BE2C (cell line): ENCODE measurements at regions not wholly inside any gene's neighbourhood (a gene's known extent, or its start where the extent isn't known, plus 50 kb on each side); places are given as distances from the start of the nearest gene placed in this dataset.
"Not testable (repeated sequence)": the region's sequence is repeated elsewhere in the genome, so short reads cannot be mapped to it uniquely, and the experiment has no call there.

ENCODE experiments used
- DNase-seq: peaks from one replicate; pipeline ENCODE4 v3.0.0-alpha.2; 2020
- H3K27me3 ChIP-seq: fragments of 250-450 bp; sonication (Bioruptor Pico); 2 replicates; pipeline ENCODE4 v1.5.1; 2020; ENCODE audit warnings: mild to moderate bottlenecking
- H3K36me3 ChIP-seq: fragments of 250-450 bp; sonication (Bioruptor Pico); 2 replicates; pipeline ENCODE4 v1.5.1; 2020; ENCODE audit warnings: mild to moderate bottlenecking
- H3K4me1 ChIP-seq: fragments of 250-450 bp; sonication (Bioruptor Pico); 2 replicates; pipeline ENCODE4 v1.5.1; 2020
- H3K4me3 ChIP-seq: 2 replicates; pipeline ENCODE4 v1.5.1; 2011; ENCODE audit warnings: low read depth, low read length
- H3K9me3 ChIP-seq: fragments of 250-450 bp; sonication (Bioruptor Pico); 2 replicates; pipeline ENCODE4 v1.5.1; 2020
- TF ChIP-seq, protein P1 (sequence below): IDR thresholded peaks from 2 replicates; pipeline ENCODE4 v1.5.1; 2012; ENCODE audit warnings: mild to moderate bottlenecking, low read depth, low read length

- no peaks in the 10 kb centered on the region for H3K36me3 ChIP-seq
- H3K4me3 ChIP-seq, result no peak overlapping the region
- no peaks in the 10 kb centered on the region for H3K4me1 ChIP-seq
- TF ChIP-seq, protein P1, sequence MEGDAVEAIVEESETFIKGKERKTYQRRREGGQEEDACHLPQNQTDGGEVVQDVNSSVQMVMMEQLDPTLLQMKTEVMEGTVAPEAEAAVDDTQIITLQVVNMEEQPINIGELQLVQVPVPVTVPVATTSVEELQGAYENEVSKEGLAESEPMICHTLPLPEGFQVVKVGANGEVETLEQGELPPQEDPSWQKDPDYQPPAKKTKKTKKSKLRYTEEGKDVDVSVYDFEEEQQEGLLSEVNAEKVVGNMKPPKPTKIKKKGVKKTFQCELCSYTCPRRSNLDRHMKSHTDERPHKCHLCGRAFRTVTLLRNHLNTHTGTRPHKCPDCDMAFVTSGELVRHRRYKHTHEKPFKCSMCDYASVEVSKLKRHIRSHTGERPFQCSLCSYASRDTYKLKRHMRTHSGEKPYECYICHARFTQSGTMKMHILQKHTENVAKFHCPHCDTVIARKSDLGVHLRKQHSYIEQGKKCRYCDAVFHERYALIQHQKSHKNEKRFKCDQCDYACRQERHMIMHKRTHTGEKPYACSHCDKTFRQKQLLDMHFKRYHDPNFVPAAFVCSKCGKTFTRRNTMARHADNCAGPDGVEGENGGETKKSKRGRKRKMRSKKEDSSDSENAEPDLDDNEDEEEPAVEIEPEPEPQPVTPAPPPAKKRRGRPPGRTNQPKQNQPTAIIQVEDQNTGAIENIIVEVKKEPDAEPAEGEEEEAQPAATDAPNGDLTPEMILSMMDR, result no peak
- H3K9me3 ChIP-seq, result no peaks in the 10 kb centered on the region
- no peaks in the 10 kb centered on the region for H3K27me3 ChIP-seq
- DNase-seq, result no peak
These were observed 931.5 kb upstream of the FAT3 start for GRCh38 chr11:91293119-91293518.

GRCh38 chr11:91272089-91272488 is 952.5 kb upstream of the FAT3 start:
- peak; percentile 51 for DNase-seq
- no peaks in the 10 kb centered on the region for H3K9me3 ChIP-seq
- peaks cover 22% of the 10 kb centered on the region for H3K4me1 ChIP-seq
- TF ChIP-seq, protein P1, result no peak
- no peaks in the 10 kb centered on the region for H3K36me3 ChIP-seq
- no peaks in the 10 kb centered on the region for H3K27me3 ChIP-seq
- H3K4me3 ChIP-seq, result no peak overlapping the region

- not testable (repeated sequence) for DNase-seq, H3K27me3 ChIP-seq, H3K9me3 ChIP-seq, H3K36me3 ChIP-seq, H3K4me3 ChIP-seq
- H3K4me1 ChIP-seq, result peaks cover 22% of the 10 kb centered on the region
These were observed 955.9 kb upstream of the FAT3 start for GRCh38 chr11:91268512-91269295.

- peaks cover 3% of the 10 kb centered on the region for H3K4me1 ChIP-seq
- no peak overlapping the region for H3K4me3 ChIP-seq
- H3K27me3 ChIP-seq, result no peaks in the 10 kb centered on the region
- no peak for DNase-seq
- no peaks in the 10 kb centered on the region for H3K36me3 ChIP-seq
- no peaks in the 10 kb centered on the region for H3K9me3 ChIP-seq
- TF ChIP-seq, protein P1, result no peak
These were observed 958.7 kb upstream of the FAT3 start for GRCh38 chr11:91265946-91266345.

DNA sequence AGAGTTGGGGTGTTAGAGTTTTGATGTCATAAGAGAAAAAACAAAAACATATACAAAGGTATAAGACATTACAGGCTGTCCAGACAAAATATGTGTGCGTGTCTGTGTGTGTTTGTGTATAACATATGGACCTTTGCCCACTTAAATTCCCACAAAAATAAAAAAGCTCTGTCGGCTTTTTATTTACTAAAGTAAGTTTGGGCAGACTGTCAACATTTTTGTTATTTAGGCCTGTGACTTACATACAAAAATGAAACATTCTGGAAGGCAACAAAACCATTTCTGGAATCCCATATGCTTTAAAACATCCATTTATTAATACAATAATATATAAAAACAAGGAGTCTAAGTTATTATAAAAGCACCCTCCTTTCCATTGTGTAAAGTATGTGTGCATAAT is 960.1 kb upstream of the FAT3 start:
- Histone ChIP-seq H3K27me3 (no peaks in the 10 kb centered on the region), H3K36me3 (no peaks in the 10 kb centered on the region), H3K4me1 (no peaks in the 10 kb centered on the region), H3K4me3 (no peak overlapping the region), H3K9me3 (no peaks in the 10 kb centered on the region)
- TF ChIP-seq, protein P1, result no peak
- DNase-seq, result no peak

- Histone ChIP-seq H3K9me3 (no peaks in the 10 kb centered on the region), H3K27me3 (no peaks in the 10 kb centered on the region), H3K4me3 (no peak overlapping the region), H3K4me1 (no peaks in the 10 kb centered on the region), H3K36me3 (no peaks in the 10 kb centered on the region)
- DNase-seq, result no peak
- TF ChIP-seq, protein P1, result no peak
These were observed 960.9 kb upstream of the FAT3 start for GRCh38 chr11:91263496-91264365.
